ENCODE measurements at regions not wholly inside any gene's neighbourhood (a gene's known extent, or its start where the extent isn't known, plus 50 kb on each side); places are given as distances from the start of the nearest gene placed in this dataset.

GRCh38 chr14:101008631-101009336 is 105.3 kb upstream of the RTL1 start:
- Mint-ChIP-seq H3K4me1 (peaks cover 14% of the 10 kb centered on the region), H3K27ac (no peak overlapping the region), H3K27me3 (peaks cover 56% of the 10 kb centered on the region), H3K9me3 (peaks cover 4% of the 10 kb centered on the region), H3K4me3 (no peak overlapping the region), H3K36me3 (no peaks in the 10 kb centered on the region)
- CTCF ChIA-PET: no interaction called here
- no peak for DNase-seq

DNA sequence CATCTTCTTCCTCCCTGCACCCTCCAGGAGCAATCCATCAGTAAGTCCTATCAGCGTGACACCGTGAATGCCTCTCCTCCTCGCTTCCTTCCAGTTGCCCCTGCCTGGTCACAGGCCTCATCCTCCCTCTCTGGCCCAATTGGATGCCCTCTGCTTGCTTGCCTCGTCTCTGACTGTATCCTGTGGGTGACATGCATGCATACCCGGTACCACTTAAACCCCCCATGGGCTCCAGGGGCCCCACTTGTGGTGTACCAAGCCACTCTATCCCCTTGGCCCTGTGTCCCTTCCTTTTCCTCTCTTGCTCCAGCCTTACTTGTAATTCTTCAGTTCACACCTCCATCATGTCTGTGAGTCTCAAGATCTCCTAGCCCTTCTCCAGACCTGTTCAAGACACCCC is 106.0 kb upstream of the RTL1 start:
- Mint-ChIP-seq H3K27ac (no peak overlapping the region), H3K4me3 (no peak overlapping the region), H3K9me3 (peaks cover 4% of the 10 kb centered on the region), H3K4me1 (peaks cover 14% of the 10 kb centered on the region), H3K27me3 (peaks cover 50% of the 10 kb centered on the region), H3K36me3 (no peaks in the 10 kb centered on the region)
- DNase-seq: no peak
- CTCF ChIA-PET: no interaction called here

- Mint-ChIP-seq H3K27ac (no peak overlapping the region), H3K9me3 (peaks cover 4% of the 10 kb centered on the region), H3K27me3 (peaks cover 42% of the 10 kb centered on the region), H3K4me3 (no peak overlapping the region), H3K36me3 (no peaks in the 10 kb centered on the region), H3K4me1 (peaks cover 7% of the 10 kb centered on the region)
- CTCF ChIA-PET: no interaction called here
- DNase-seq: no peak
These were observed 106.8 kb upstream of the RTL1 start for GRCh38 chr14:101010293-101010692.

DNA sequence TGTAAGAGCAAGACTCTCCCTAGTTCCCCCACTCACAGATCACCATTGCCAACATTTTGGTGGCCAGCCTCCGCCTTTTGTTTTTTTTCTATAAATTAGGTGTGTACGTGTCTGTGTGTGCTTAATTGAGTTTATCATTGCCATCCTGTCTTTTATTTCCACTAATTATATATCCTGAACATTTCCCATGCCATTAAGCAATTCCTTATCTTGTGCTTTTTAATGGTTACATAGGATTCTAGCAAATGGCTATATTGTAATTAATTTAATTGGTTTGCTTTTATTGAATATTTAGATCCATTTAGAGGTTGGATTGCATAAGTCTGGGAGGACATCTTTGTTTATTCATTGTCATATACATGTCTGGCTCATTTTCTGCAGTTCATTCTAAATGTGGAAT is 107.3 kb upstream of the RTL1 start:
- peaks cover 3% of the 10 kb centered on the region for H3K4me1 Mint-ChIP-seq
- no peak overlapping the region for H3K4me3 Mint-ChIP-seq
- H3K27me3 Mint-ChIP-seq: peaks cover 37% of the 10 kb centered on the region
- H3K27ac Mint-ChIP-seq: no peak overlapping the region
- DNase-seq: no peak
- H3K36me3 Mint-ChIP-seq: no peaks in the 10 kb centered on the region
- peaks cover 4% of the 10 kb centered on the region for H3K9me3 Mint-ChIP-seq
- CTCF ChIA-PET: no interaction called here

GRCh38 chr14:101017209-101017608 is 113.7 kb upstream of the RTL1 start:
- Mint-ChIP-seq H3K36me3 (no peaks in the 10 kb centered on the region), H3K4me3 (no peak overlapping the region), H3K27me3 (peaks cover 20% of the 10 kb centered on the region), H3K9me3 (peaks cover 7% of the 10 kb centered on the region), H3K4me1 (no peaks in the 10 kb centered on the region), H3K27ac (no peak overlapping the region)
- no peak for DNase-seq
- CTCF ChIA-PET: no interaction called here

DNA sequence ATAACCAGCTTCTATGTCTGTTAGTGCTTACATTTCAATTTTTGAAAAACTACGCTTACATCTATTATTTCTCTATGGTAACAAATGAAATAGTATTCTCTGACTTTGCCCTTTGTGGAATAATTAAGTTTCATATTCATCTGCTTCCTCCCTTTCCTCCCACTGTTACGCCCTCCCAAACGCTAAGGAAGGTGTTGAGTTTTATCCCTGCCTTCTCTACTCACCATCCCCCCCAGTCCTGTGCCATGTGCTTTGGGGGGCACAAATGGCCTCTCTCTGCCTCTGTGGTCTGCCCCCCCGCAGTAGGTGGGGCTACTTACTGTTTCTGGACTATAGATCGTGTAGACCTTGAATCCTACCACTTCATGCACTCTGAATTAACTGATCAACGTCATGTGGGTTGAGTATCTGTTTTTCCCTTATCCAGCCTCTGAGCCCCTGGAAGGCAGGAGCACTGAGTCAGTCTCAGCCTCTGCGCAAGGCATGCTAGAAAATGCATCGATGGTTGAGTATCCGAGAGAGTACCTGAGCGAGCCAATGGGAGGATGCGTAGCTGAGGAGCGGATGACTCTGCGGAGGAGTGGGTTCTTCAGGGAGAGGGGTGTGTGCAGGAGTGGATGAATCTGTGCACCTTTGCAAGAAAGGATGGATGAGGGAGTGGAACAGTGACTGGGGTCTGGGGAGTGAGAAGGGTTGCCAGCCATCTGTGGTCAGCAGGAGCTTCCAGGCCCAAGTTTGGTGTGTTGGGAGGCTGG is 114.5 kb upstream of the RTL1 start:
- CTCF ChIA-PET: no interaction called here
- Mint-ChIP-seq H3K4me1 (no peaks in the 10 kb centered on the region), H3K27me3 (peaks cover 14% of the 10 kb centered on the region), H3K36me3 (no peaks in the 10 kb centered on the region), H3K9me3 (peaks cover 4% of the 10 kb centered on the region), H3K4me3 (no peak overlapping the region), H3K27ac (no peak overlapping the region)
- DNase-seq: peak; percentile 18

DNA sequence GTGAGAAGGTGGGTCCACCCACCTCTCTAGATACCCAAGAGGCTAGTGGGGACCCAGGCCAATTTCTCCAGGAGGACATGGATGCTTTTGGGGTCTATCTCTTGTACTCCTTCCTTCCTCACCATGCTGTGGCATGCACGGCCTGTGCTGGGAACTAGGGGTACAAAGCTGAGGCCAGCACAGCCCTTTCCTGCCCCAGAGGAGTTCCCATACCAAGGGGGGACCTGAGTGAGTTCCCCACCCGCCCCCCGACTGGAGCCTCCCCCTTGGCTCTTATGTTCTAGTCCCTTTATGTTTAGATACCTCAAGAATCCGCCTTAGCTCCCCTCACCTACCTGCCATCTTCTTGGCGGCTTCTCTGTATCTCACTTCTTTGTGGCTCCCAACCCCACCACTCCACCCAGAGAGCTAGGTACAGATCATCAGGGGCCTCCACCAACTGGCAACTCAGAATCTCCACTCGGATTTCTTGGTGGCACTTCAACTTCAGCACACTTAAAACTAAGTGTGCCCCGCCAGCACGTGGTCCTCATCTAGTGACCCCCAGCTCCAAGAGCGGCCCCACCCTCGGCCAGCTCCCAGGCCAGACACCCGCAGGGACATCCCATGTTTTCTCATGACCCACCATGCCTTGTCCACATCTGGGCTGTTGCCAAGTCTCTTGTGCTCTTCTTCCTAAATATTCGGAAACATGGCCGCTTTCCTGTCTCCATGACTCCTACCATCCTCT is 115.2 kb upstream of the RTL1 start:
- H3K4me1 Mint-ChIP-seq: no peaks in the 10 kb centered on the region
- H3K4me3 Mint-ChIP-seq: no peak overlapping the region
- peaks cover 4% of the 10 kb centered on the region for H3K9me3 Mint-ChIP-seq
- CTCF ChIA-PET: no interaction called here
- no peak overlapping the region for H3K27ac Mint-ChIP-seq
- no peaks in the 10 kb centered on the region for H3K36me3 Mint-ChIP-seq
- peaks cover 14% of the 10 kb centered on the region for H3K27me3 Mint-ChIP-seq
- DNase-seq: peak; percentile 14

DNA sequence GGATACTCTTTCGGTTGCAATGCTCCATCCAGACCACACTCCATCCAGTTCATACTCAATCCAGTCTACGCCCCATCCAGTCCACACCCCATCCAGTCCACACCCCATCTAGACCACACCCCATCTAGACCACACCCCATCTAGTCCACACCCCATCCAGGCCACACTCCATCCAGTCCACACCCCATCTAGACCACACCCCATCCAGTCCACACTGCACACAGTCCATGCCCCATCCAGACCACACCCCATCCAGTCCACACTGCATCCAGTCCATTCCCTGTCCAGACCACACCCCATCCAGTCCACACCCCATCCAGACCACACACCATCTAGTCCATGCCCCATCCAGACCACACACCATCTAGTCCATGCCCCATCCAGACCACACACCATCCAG is 116.0 kb upstream of the RTL1 start:
- peaks cover 4% of the 10 kb centered on the region for H3K9me3 Mint-ChIP-seq
- H3K4me3 Mint-ChIP-seq: no peak overlapping the region
- DNase-seq: no peak
- no peaks in the 10 kb centered on the region for H3K4me1 Mint-ChIP-seq
- no peaks in the 10 kb centered on the region for H3K36me3 Mint-ChIP-seq
- peaks cover 14% of the 10 kb centered on the region for H3K27me3 Mint-ChIP-seq
- CTCF ChIA-PET: no interaction called here
- H3K27ac Mint-ChIP-seq: no peak overlapping the region

DNA sequence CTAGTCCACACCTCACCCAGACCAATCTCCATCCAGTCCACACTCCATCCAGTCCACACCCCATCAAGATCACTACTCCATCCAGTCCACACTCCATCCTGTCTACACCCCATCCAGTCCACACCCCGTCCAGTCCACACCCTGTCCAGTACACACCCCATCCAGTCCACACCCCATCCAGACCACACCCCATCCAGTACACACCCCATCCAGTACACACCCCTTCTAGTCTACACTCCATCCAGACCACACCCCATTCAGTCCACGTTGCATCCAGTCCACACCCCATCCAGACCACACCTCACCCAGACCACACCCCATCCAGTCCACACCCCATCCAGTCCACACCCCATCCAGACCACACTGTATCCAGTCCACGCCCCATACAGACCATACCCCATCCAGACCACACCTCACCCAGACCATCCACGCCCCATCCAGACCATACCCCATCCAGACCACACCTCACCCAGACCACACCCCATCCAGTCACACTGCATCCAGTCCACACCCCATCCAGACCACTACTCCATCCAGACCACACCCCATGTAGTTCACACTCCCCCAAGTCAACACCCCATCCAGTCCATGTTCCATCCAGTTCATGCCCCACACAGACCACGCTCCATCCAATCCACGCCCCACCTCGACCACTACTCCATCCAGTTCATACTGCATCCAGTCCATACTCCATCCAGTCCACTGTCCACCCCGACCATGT is 116.6 kb upstream of the RTL1 start:
- CTCF ChIA-PET: no interaction called here

DNA sequence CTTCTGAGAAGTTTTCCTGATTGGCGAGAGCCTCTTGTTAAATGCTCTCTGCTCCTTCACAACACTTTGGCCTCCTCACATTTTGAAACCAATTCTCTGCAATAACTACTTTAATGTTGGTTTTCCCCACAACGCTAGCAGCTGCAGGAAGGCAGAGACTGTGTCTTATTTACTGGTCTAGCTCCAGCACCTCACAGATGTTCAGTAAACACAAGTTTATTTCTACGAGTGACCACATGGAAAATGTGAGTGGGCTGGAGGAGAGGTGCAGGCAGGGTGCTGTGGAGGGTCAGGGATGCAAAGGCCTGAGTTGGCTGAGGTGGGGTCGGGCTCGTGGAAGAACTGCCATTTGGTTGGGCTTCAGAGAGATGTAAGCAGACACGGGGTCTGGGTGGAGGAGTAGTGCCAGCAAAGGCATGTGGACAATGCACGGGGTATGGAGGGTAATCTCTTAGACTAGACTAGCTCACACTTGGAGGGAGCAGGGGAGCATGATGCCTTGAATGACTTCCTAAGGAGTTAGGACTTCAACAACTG is 117.4 kb upstream of the RTL1 start:
- peaks cover 4% of the 10 kb centered on the region for H3K9me3 Mint-ChIP-seq
- no peak overlapping the region for H3K4me3 Mint-ChIP-seq
- H3K27me3 Mint-ChIP-seq: peaks cover 14% of the 10 kb centered on the region
- peak; percentile 2 for DNase-seq
- CTCF ChIA-PET: no interaction called here
- H3K27ac Mint-ChIP-seq: no peak overlapping the region
- H3K36me3 Mint-ChIP-seq: no peaks in the 10 kb centered on the region
- no peaks in the 10 kb centered on the region for H3K4me1 Mint-ChIP-seq

More for the DNA sequence above, 116.6 kb upstream of the RTL1 start:
- Mint-ChIP-seq H3K36me3 (no peaks in the 10 kb centered on the region), H3K9me3 (peaks cover 4% of the 10 kb centered on the region), H3K27ac (no peak overlapping the region), H3K4me3 (no peak overlapping the region), H3K27me3 (peaks cover 14% of the 10 kb centered on the region), H3K4me1 (no peaks in the 10 kb centered on the region)
- DNase-seq: peak; percentile 11

GRCh38 chr14:101022121-101022520 is 118.6 kb upstream of the RTL1 start:
- Mint-ChIP-seq H3K27ac (no peak overlapping the region), H3K4me1 (no peaks in the 10 kb centered on the region), H3K36me3 (no peaks in the 10 kb centered on the region), H3K27me3 (peaks cover 14% of the 10 kb centered on the region), H3K9me3 (peaks cover 4% of the 10 kb centered on the region), H3K4me3 (no peak overlapping the region)
- peak; percentile 13 for DNase-seq
- CTCF ChIA-PET: no interaction called here

- Mint-ChIP-seq H3K4me1 (no peaks in the 10 kb centered on the region), H3K9me3 (peaks cover 4% of the 10 kb centered on the region), H3K27ac (no peak overlapping the region), H3K36me3 (no peaks in the 10 kb centered on the region), H3K27me3 (peaks cover 14% of the 10 kb centered on the region), H3K4me3 (no peak overlapping the region)
- CTCF ChIA-PET: interaction anchor here (0.6 kb wide), 1 partner anchor 172 kb away, joined by 3 read pairs; no protein-coding TSS in a partner anchor
- DNase-seq: peak; percentile 3
These were observed 119.5 kb upstream of the RTL1 start for GRCh38 chr14:101022916-101023435.

- Mint-ChIP-seq H3K4me1 (no peaks in the 10 kb centered on the region), H3K27ac (no peak overlapping the region), H3K27me3 (no peaks in the 10 kb centered on the region), H3K36me3 (no peaks in the 10 kb centered on the region), H3K4me3 (no peak overlapping the region), H3K9me3 (peaks cover 2% of the 10 kb centered on the region)
- no peak for DNase-seq
- CTCF ChIA-PET: no interaction called here
These were observed 121.2 kb upstream of the RTL1 start for GRCh38 chr14:101024686-101025085.

DNA sequence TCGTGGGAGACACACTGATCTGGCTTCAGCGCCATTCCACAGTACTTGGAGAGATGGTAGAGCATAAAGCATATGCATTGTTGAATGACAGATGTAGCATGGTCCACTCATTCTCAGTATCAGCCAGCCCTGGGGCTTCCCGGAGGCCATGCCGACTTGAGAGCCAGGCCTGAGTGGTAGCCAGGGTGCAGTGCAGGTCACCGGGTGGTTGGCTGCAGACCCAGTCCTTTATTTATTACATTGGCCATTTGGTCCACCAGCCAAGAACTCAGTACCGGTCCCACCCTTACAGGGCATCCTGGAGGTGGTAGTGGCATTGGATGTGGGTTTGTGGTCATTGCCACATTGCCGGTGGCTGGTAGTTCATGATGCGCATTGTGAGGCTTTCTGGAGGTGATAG is 121.6 kb upstream of the RTL1 start:
- H3K27me3 Mint-ChIP-seq: no peaks in the 10 kb centered on the region

More for the DNA sequence above, 121.6 kb upstream of the RTL1 start:
- CTCF ChIA-PET: no interaction called here
- no peaks in the 10 kb centered on the region for H3K9me3 Mint-ChIP-seq
- peak; percentile 4 for DNase-seq
- no peaks in the 10 kb centered on the region for H3K4me1 Mint-ChIP-seq
- H3K4me3 Mint-ChIP-seq: no peak overlapping the region
- H3K36me3 Mint-ChIP-seq: no peaks in the 10 kb centered on the region
- H3K27ac Mint-ChIP-seq: no peak overlapping the region
